Uterus (tissue), 2 donors: ENCODE measurements at regions not wholly inside any gene's neighbourhood (a gene's known extent, or its start where the extent isn't known, plus 50 kb on each side); places are given as distances from the start of the nearest gene placed in this dataset.

Experiments used
- CTCF ChIP-seq, 4 experiments: fragments of 200-600 bp in 2 of 4; fragments of 450-650 bp in 2 of 4; sonication (generic) in 2 of 4; IDR thresholded peaks; one replicate each; pipeline ENCODE4 v1.5.1; 2016 to 2019; ENCODE audit warnings: antibody characterized with exemption in 4 of 4, mild to moderate bottlenecking in 2 of 4, moderate library complexity in 1 of 4
- POLR2A ChIP-seq, 2 donors: fragments of 450-650 bp; IDR thresholded peaks; one replicate each; pipeline ENCODE4 v1.6.1; 2016; ENCODE audit warnings: antibody characterized with exemption in 2 of 2, mild to moderate bottlenecking in 1 of 2, moderate library complexity in 1 of 2

GRCh38 chrX:115913575-115913974 is 257.0 kb upstream of the AGTR2 start:
- no peak for TF ChIP-seq CTCF (IDR thresholded peaks at IDR 0.05)
- TF ChIP-seq POLR2A (IDR thresholded peaks at IDR 0.05): no peak
